Panc1 (cell line): ENCODE measurements at regions not wholly inside any gene's neighbourhood (a gene's known extent, or its start where the extent isn't known, plus 50 kb on each side); places are given as distances from the start of the nearest gene placed in this dataset.

Source experiments
- ATAC-seq: fragments of 200-7000 bp; cut with Tn5 transposase; 2 replicates; pipeline ENCODE4 v1.9.1; 2020; ENCODE audit warnings: mild to moderate bottlenecking, moderate library complexity
- BruUV-seq: library from RNA; stranded (reverse); fragments of 400-500 nt; replicated peaks from 2 replicates; lab custom pipeline; 2021; lab: Mats Ljungman, UMichigan
- CTCF ChIA-PET: fragments of 300-600 bp; sonication (Branson Sonifier 250); formaldehyde crosslinking; loops from one replicate; lab custom pipeline; 2022; ENCODE audit warnings: antibody characterized with exemption; lab: Charles Lee
- POLR2A ChIA-PET: fragments of 300-600 bp; sonication (Branson Sonifier 250); formaldehyde crosslinking; loops from one replicate; lab custom pipeline; 2022; ENCODE audit warnings: antibody characterized with exemption; lab: Charles Lee
- DNase-seq: peaks from one replicate; pipeline ENCODE4 v3.0.0-alpha.2; 2010; ENCODE audit warnings: low read depth, low spot score
- H3K27ac ChIP-seq: 2 replicates; pipeline ENCODE4 v1.5.1; 2011; ENCODE audit warnings: mild to moderate bottlenecking, low read length, inconsistent platforms
- H3K27me3 ChIP-seq: fragments of 200-500 bp; sonication (Bioruptor generic); 2 replicates; pipeline ENCODE4 v1.6.0; 2014; ENCODE audit warnings: low read length, inconsistent platforms; ENCODE audit not compliant: control insufficient read depth, insufficient read depth
- H3K36me3 ChIP-seq: fragments of 200-500 bp; sonication (Bioruptor generic); 2 replicates; pipeline ENCODE4 v1.5.1; 2014; ENCODE audit warnings: inconsistent platforms, mild to moderate bottlenecking, low read length, moderate library complexity; ENCODE audit not compliant: control insufficient read depth, insufficient read depth
- H3K4me1 ChIP-seq: 2 replicates; pipeline ENCODE4 v1.5.1; 2011; ENCODE audit warnings: inconsistent platforms, mild to moderate bottlenecking, low read length, moderate library complexity; ENCODE audit not compliant: control insufficient read depth, insufficient read depth
- H3K4me3 ChIP-seq, 2 experiments: 2 replicates each; pipeline ENCODE4 v1.5.1; 2011 to 2012; ENCODE audit warnings: low read depth in 2 of 2, low read length in 2 of 2, mild to moderate bottlenecking in 2 of 2, inconsistent platforms in 1 of 2, moderate library complexity in 1 of 2
- H3K9me3 ChIP-seq: fragments of 200-500 bp; sonication (Bioruptor generic); 2 replicates; pipeline ENCODE4 v1.5.1; 2014; ENCODE audit warnings: low read depth, mild to moderate bottlenecking, inconsistent platforms, low read length, moderate library complexity; ENCODE audit not compliant: control insufficient read depth, insufficient read depth
- POLR2AphosphoS5 ChIP-seq: IDR thresholded peaks from 2 replicates; pipeline ENCODE4 v1.6.1; 2012; ENCODE audit warnings: mild to moderate bottlenecking, low read depth, low read length, moderate library complexity
- SIN3A ChIP-seq: IDR thresholded peaks from 2 replicates; pipeline ENCODE4 v1.6.1; 2012; ENCODE audit warnings: low read depth, mild to moderate bottlenecking, low read length, moderate library complexity, borderline replicate concordance; ENCODE audit not compliant: insufficient read depth
- TCF7L2 ChIP-seq: IDR thresholded peaks from 2 replicates; pipeline ENCODE4 v1.6.1; 2011; ENCODE audit warnings: mild to moderate bottlenecking, low read depth, low read length, inconsistent platforms
- in situ Hi-C: cut with HindIII; loops from 2 replicates; pipeline ENCODE4 v1.10.0; 2016; ENCODE audit warnings: low sequenced_read_pairs, low pct_unique_long_range_greater_than_20kb
- intact Hi-C: fragments of 100-400 bp; cut with micrococcal nuclease; formaldehyde crosslinking; loops from one replicate; pipeline ENCODE4 v1.10.0; 2022; ENCODE audit not compliant: unreplicated experiment
- TF ChIP-seq, protein P1 (sequence below): fragments of 450-650 bp; IDR thresholded peaks from 2 replicates; pipeline ENCODE4 v1.5.1; 2017; ENCODE audit warnings: mild to moderate bottlenecking
- TF ChIP-seq, protein P2 (sequence below), 2 experiments: IDR thresholded peaks; 2 replicates each; pipeline ENCODE4 v1.6.1; 2011 to 2012; ENCODE audit warnings: low read depth in 2 of 2, control low read depth in 1 of 2, low read length in 1 of 2, mild to moderate bottlenecking in 1 of 2, moderate library complexity in 1 of 2; ENCODE audit not compliant: insufficient read depth in 1 of 2

DNA sequence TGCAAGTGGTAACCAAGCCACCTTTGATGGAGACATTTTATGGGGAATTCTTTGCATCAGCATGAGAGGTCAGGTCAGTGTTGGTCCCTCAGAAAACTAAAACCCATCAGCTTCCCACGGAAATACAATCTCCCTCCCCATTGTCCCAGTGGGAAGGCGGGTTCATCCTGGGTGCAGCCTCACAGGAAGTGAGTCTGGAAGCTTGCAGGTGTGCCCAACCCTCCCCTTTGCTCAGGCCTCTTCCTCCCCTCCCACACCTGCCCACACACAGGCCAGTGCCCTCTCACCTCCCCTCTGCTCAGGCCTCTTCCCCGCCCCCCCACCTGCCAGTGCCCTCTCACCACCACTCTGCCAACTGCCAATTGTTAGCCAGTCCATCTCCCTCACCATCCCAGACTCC, 166.8 kb upstream of the RAB6C start:
- BruUV-seq, result no TSS peak
- ChIA-PET CTCF (no interaction called here), POLR2A (no interaction called here)
- intact Hi-C loops (no loop called here), in situ Hi-C loops (no loop called here)
- ATAC-seq (no peak), DNase-seq (no peak)
- TF ChIP-seq, protein P1, sequence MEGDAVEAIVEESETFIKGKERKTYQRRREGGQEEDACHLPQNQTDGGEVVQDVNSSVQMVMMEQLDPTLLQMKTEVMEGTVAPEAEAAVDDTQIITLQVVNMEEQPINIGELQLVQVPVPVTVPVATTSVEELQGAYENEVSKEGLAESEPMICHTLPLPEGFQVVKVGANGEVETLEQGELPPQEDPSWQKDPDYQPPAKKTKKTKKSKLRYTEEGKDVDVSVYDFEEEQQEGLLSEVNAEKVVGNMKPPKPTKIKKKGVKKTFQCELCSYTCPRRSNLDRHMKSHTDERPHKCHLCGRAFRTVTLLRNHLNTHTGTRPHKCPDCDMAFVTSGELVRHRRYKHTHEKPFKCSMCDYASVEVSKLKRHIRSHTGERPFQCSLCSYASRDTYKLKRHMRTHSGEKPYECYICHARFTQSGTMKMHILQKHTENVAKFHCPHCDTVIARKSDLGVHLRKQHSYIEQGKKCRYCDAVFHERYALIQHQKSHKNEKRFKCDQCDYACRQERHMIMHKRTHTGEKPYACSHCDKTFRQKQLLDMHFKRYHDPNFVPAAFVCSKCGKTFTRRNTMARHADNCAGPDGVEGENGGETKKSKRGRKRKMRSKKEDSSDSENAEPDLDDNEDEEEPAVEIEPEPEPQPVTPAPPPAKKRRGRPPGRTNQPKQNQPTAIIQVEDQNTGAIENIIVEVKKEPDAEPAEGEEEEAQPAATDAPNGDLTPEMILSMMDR, result no peak
- TF ChIP-seq, protein P2, sequence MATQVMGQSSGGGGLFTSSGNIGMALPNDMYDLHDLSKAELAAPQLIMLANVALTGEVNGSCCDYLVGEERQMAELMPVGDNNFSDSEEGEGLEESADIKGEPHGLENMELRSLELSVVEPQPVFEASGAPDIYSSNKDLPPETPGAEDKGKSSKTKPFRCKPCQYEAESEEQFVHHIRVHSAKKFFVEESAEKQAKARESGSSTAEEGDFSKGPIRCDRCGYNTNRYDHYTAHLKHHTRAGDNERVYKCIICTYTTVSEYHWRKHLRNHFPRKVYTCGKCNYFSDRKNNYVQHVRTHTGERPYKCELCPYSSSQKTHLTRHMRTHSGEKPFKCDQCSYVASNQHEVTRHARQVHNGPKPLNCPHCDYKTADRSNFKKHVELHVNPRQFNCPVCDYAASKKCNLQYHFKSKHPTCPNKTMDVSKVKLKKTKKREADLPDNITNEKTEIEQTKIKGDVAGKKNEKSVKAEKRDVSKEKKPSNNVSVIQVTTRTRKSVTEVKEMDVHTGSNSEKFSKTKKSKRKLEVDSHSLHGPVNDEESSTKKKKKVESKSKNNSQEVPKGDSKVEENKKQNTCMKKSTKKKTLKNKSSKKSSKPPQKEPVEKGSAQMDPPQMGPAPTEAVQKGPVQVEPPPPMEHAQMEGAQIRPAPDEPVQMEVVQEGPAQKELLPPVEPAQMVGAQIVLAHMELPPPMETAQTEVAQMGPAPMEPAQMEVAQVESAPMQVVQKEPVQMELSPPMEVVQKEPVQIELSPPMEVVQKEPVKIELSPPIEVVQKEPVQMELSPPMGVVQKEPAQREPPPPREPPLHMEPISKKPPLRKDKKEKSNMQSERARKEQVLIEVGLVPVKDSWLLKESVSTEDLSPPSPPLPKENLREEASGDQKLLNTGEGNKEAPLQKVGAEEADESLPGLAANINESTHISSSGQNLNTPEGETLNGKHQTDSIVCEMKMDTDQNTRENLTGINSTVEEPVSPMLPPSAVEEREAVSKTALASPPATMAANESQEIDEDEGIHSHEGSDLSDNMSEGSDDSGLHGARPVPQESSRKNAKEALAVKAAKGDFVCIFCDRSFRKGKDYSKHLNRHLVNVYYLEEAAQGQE (IDR thresholded peaks at IDR 0.05; ENCODE audit: insufficient read depth in 1 of 2, low read depth in 2 of 2, low read length in 1 of 2), result no peak
- TF ChIP-seq POLR2AphosphoS5 (no peak), SIN3A (no peak)
- Histone ChIP-seq H3K27ac (no peak overlapping the region), H3K4me1 (no peaks in the 10 kb centered on the region), H3K36me3 (no peaks in the 10 kb centered on the region), H3K27me3 (peaks cover 15% of the 10 kb centered on the region; the same call in 1 of the 2 replicates), H3K9me3 (no peaks in the 10 kb centered on the region), H3K4me3 (no peak overlapping the region)

DNA sequence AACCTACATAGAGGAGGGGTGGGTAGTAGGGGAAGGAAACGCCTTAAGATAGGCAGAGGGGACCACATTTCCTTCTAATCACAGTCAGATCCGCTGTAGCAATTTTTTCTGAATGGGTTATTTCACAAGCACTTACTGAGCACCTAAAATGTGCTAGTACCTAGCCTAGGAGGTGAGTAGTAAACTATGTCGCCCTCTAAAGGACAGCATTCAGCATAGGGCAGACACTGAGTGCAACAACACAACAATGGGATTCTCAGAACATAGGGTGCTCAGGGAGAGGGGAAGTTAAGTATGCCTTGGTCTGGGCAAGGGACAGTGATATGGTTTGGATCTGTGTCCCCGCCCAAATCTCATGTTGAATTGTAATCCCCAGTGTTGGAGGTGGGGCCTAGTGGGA, 166.1 kb upstream of the RAB6C start:
- in situ Hi-C loops, result no loop called here
- Histone ChIP-seq H3K27me3 (peaks cover 15% of the 10 kb centered on the region; the same call in 1 of the 2 replicates), H3K36me3 (no peaks in the 10 kb centered on the region), H3K9me3 (no peaks in the 10 kb centered on the region), H3K27ac (no peak overlapping the region), H3K4me3 (no peak overlapping the region), H3K4me1 (no peaks in the 10 kb centered on the region)
- ATAC-seq (no peak), DNase-seq (no peak)
- ChIA-PET CTCF (no interaction called here), POLR2A (no interaction called here)
- no TSS peak for BruUV-seq
- intact Hi-C loops, result no loop called here
- TF ChIP-seq POLR2AphosphoS5 (no peak), TCF7L2 (no peak), SIN3A (no peak)
- TF ChIP-seq, protein P1, result no peak
- TF ChIP-seq, protein P2 (IDR thresholded peaks at IDR 0.05; ENCODE audit: insufficient read depth in 1 of 2, low read depth in 2 of 2, low read length in 1 of 2), result no peak
